Activated CD4-positive, alpha-beta T cell treated with anti-CD3 and anti-CD28 coated beads, Interleukin-2, amount 50 U/mL, for 48 hours (primary cell): ENCODE measurements at regions not wholly inside any gene's neighbourhood (a gene's known extent, or its start where the extent isn't known, plus 50 kb on each side); places are given as distances from the start of the nearest gene placed in this dataset.
"Not testable (repeated sequence)": the region's sequence is repeated elsewhere in the genome, so short reads cannot be mapped to it uniquely, and the experiment has no call there.

Source experiments
- DNase-seq, 2 experiments: peaks; one replicate each; pipeline ENCODE4 v3.0.0-alpha.2; 2020

GRCh38 chr7:69309601-69310000, 288.7 kb upstream of the AUTS2 start:
- DNase-seq, result no peak

GRCh38 chr7:69311489-69311888, 286.8 kb upstream of the AUTS2 start:
- DNase-seq, result no peak

- DNase-seq, result not testable (repeated sequence)
These were observed 284.4 kb upstream of the AUTS2 start for GRCh38 chr7:69313852-69314251.

GRCh38 chr7:69318794-69319193, 279.5 kb upstream of the AUTS2 start:
- no peak for DNase-seq

- DNase-seq, result no peak
These were observed 269.8 kb upstream of the AUTS2 start for GRCh38 chr7:69328516-69328915.

GRCh38 chr7:69334701-69335100, 263.6 kb upstream of the AUTS2 start:
- no peak for DNase-seq

- no peak for DNase-seq
These were observed 262.9 kb upstream of the AUTS2 start for GRCh38 chr7:69335331-69335730.

GRCh38 chr7:69336976-69337375, 261.3 kb upstream of the AUTS2 start:
- no peak for DNase-seq

- no peak for DNase-seq
These were observed 260.1 kb upstream of the AUTS2 start for GRCh38 chr7:69338144-69338543.

- DNase-seq, result no peak
These were observed 257.0 kb upstream of the AUTS2 start for GRCh38 chr7:69341288-69341687.

GRCh38 chr7:69342154-69342884, 256.0 kb upstream of the AUTS2 start:
- DNase-seq, result no peak

GRCh38 chr7:69349291-69349690, 249.0 kb upstream of the AUTS2 start:
- DNase-seq, result no peak

- no peak for DNase-seq
These were observed 240.0 kb upstream of the AUTS2 start for GRCh38 chr7:69358163-69358821.

GRCh38 chr7:69359003-69359700, 239.1 kb upstream of the AUTS2 start:
- no peak for DNase-seq

- no peak for DNase-seq
These were observed 237.4 kb upstream of the AUTS2 start for GRCh38 chr7:69360913-69361312.

GRCh38 chr7:69363136-69363535, 235.1 kb upstream of the AUTS2 start:
- DNase-seq, result no peak

- no peak for DNase-seq
These were observed 233.2 kb upstream of the AUTS2 start for GRCh38 chr7:69364813-69365643.

- no peak for DNase-seq
These were observed 232.6 kb upstream of the AUTS2 start for GRCh38 chr7:69365651-69366192.

- DNase-seq, result no peak
These were observed 230.5 kb upstream of the AUTS2 start for GRCh38 chr7:69367780-69368179.

GRCh38 chr7:69373171-69374043, 224.9 kb upstream of the AUTS2 start:
- no peak for DNase-seq

GRCh38 chr7:69374044-69374425, 224.2 kb upstream of the AUTS2 start:
- no peak for DNase-seq

GRCh38 chr7:69377191-69377590, 221.1 kb upstream of the AUTS2 start:
- DNase-seq, result no peak
